SIG-M5 treated with dmso at 0.1 percent for 504 hours (cell line): ENCODE measurements at regions not wholly inside any gene's neighbourhood (a gene's known extent, or its start where the extent isn't known, plus 50 kb on each side); places are given as distances from the start of the nearest gene placed in this dataset.

ENCODE experiments used
- DNase-seq: peaks from one replicate; lab custom pipeline; 2025; ENCODE audit not compliant: unreplicated experiment; lab: John Stamatoyannopoulos, UW

DNA sequence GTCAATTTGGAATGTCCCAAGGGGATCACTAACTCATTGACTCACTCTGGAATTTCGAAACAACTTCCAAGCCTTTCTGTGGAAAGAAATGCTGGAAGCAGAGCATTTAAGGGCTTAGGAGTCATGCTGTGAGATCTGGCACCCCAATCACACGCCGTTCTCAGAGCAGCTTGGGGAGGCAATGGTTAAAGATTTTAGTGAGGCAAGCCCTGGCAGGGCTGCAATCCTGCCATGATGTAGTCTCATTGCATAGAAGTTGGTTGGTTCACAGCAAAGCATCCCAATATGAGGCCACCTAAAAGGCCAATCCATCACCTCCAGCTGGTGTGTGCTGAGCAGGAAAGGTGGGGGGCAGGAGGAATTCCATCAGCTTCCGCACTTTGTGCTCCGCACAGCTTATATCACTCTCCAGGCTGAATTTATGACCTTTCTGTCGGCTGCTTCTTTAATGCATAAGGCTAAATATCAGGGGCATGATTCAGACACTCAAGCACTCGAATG, 1043.9 kb upstream of the POU3F3 start:
- no peak for DNase-seq

DNA sequence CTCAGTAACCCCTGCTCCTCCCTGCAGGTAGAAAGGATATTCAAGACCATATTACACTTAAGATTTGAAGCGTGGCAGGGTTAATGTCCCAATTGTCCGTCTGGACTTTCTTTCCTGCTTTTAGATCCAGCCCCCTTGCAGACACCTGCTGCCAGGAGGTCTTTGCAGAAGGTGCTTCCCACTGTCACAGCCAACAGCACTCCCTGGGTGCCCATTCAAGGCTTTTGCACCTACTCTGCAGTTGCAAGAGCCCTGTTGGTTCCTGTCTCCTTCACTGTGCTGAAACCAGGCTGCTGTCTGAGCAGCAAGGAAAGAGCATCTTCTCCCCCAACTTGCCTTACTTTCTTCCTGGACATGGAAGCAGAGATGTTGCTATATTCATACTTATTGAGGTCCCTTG, 1043.0 kb upstream of the POU3F3 start:
- DNase-seq = no peak

DNA sequence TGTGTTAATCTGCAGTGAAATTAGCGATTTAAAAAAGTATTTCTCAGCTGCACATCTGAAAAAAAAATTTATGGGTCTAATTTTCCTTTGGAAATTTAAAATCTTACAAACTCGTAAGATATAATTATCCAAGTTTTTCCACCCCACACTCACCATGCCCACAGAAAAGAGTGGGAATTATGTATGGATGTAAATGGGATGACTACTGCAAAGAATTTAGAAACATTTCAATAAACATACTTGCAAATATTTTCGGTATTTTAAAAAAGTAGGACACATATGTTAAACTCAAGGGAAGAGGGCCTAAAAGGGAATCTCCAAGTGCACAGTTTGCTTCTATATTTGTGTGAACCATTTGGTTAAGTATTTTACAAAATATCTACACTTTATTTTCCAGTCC, 1039.9 kb upstream of the POU3F3 start:
- no peak for DNase-seq

DNA sequence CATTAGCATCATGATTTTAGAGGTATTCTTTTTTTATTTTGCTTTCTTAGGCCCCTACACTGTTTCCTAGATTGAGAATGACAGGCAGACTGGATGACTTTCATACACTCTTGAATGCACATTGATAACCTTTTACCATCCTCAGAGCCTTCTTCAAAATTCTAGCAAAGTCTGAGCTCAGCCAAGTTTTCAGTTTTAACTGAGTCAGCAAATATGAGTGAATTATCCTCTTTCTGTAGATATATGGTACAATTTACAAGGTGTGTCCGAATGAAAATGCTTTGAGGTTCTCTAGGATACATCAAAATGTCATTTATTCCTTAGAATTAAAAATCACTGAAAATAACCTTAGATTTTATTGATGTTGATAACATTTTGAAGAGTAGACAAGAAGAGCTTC, 1038.2 kb upstream of the POU3F3 start:
- no peak for DNase-seq

DNA sequence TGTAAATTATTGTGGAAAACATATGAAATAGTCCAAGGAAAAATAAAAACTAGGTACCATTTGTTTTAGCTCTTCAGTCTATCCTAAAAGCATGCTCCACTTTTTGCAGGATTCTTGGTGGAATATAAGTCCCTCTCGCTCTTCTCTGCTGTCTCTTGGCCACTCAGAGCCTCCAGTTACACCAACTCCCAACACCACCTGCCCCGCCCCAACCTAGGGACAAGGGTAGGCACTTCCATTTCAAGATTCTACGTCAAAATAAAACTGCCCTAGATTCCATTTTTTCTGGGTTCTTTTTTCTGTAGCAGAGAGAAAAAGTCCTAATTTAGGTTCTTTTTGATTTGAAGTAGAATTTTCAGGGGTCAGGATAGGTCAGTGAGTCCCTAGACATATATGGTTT, 1036.2 kb upstream of the POU3F3 start:
- no peak for DNase-seq

DNA sequence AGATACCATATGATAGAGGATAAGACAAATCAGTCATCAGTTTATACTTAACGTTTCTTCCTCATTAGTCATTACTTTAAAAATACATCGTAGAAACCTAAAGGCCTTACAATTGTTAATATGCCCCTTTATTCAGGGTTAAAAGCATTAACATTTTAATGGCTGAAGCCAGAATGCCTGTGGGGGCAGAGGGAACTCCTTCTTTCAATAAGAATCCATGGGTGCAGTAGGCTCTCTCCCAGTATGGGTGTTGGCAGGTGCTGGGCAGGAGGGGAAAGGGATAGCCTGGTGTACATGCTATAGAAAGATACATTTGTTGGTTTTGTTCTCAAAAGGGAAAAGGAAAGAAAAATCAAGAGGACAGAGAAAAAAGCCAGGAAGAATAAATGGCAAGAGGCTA, 1035.7 kb upstream of the POU3F3 start:
- no peak for DNase-seq

DNA sequence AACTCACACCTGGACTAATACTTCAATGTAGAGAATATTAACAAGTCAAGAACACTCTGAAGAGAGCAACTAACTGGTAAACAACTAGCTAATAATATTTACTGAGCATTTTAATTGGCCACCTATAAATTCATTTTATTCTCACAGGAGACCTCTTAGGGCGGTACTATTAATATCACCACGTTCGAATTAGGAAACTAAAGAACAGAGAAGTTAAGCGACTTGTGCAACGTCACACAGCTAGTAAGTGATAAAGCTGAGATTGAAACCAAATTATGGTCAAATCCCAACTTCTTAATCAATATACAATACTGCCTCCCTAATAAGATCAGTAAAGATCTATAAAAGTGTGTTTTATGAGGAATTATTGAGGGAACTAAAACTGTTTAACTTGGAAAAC, 1034.3 kb upstream of the POU3F3 start:
- no peak for DNase-seq

DNA sequence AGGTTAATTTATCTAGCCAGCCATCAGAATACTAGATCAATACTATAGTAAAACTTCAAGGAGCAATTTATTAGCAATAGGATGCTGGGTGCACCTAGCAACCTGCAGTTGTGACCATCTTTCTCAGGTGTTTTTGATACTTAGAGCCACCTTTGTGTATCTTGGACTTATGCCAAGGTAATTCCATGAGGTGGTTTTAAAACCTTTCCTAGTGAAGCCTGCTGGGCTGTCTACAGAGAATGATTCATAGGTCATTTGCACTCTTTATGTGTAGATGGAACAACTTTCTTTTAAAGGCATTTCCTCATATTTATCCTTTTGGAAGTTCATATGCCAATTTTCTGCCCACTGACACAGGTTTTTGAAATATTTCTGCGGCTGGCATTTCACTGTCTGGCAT, 1030.1 kb upstream of the POU3F3 start:
- DNase-seq = peak; percentile 41

DNA sequence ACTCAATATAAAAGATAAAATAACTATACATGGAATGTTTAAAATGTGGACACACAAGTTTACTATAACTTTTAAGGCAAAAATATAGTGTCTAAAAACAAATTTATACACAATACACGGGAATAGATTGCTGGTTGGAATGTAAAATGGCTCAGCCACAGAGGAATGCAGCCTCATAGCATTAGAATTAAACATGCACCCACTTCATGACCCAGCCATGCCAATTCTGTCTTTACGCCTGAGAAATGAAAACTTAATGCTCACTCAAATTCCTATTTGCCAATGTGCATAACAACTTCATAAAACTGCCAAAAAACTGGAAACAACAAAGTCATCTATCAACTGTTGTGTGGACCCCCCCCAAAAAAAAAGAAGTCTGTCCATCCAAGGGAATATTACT, 1006.6 kb upstream of the POU3F3 start:
- no peak for DNase-seq

DNA sequence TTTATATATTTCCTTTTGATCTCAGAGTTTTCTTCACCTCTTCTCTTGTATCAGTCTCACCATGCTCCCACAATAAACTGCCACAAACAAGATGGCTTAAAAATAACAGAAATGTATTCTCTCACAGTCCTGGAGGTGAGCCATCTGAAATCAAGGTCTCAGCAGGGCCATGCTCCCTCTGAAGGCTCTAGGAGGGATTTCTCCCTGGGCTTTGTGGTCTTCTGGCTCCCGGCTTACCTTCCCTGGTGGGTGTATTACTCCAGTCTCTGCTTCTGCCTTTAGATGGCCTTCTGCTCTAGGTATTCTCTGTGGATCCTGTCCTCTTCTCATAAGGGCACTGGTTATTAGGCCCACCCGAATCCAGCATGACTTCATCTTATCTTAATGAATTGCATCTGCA, 994.7 kb upstream of the POU3F3 start:
- no peak for DNase-seq

DNA sequence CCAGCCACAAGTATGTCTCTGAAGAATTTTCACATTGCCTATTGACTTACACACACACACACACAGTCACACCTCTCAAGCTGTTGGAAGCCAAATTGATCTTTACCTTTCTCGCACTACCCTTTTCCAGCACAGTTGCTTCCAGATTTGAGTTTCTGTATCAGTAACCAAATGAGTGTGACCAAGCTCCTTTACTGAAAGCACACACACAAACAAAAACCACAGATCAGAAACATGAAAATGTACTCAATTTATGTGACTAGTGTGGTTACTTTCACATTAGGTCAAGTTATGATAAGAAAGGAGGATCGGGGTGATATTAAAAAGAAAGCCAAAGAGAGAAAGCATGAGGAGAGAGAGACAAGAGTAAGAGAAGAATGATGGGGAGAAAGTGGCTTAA, 993.9 kb upstream of the POU3F3 start:
- no peak for DNase-seq

DNA sequence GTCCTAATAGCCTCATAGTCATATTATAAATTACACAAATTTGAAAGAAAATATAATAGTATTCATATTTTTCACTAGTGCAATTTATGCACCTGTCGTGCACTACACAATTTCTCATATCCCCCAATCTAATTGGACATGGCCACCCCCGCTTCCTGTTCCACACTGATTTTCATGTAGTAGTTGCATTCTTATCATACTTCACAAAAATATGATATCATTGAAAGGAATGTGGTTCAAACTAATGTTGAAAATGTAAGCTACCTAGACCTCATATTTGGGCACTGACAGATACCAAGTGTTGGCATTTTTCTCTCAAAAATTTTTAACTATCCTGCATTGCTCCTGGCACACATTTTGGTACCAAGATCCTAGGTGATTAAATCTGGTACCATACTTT, 985.5 kb upstream of the POU3F3 start:
- no peak for DNase-seq

DNA sequence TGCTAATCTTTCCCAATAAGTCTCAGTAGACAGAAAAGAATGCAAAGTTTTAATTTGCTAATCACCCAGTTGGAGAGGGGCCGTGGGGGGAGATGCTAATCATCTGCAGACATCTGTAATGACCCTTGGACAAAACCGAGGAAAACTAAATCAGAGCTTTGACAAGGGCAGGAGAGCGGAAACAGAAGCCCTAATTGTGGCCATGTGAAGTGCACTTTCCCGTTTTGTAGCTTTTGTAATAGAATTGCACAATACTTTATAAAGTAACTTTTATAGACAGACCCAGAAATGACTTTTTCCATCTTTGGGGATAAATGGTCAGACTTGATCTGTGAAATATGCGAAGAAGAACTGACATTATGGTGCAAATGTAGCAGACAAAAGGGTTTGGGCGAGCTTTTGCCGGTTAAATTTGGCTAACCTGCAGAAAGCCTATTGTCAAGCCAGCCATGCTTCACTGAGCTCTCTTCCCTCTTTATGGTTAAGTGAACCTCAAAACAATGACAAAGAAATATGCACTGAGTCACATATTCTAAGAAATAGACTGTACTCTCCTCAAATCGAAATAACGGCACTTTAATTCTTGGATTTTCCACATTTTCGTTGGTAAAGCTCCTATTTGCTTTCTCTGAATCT, 980.1 kb upstream of the POU3F3 start:
- no peak for DNase-seq

DNA sequence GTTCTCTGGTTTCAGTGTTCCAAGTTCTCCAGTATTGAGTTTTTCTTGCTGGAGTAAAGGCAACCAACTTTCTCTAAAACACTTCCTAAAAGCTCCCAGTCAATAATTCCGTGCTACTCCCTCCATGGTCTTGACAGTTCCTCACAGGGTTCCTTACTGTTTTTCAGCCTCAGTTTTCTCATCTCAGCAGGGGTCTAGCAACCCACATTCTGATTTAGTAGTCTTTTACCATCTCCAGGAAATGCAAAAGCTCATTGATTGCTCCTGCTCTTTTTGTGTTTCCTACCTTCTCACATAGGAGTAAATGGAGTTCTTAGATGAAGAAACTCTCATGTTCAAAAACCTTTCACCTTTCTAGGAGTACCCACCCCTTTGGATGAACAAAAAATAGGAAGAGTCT, 978.8 kb upstream of the POU3F3 start:
- no peak for DNase-seq

DNA sequence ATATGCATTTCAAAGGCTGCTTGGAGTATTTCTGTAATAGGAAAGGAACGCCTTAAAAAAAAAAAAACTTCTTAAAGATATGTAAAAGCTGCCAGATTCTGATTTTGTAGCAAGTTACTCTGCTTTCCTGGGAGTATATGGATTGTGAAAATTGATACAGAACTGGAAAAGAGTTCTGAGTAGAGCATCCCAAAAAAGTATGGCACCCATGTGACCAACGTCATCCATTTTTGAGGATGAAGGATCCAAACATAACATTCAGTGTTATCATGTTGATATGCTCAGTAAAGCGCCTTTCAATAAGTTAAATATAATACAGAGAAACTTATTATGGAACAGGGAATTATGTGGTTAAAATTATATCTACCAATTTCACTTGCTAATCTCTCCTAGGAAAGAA, 978.4 kb upstream of the POU3F3 start:
- DNase-seq = no peak

DNA sequence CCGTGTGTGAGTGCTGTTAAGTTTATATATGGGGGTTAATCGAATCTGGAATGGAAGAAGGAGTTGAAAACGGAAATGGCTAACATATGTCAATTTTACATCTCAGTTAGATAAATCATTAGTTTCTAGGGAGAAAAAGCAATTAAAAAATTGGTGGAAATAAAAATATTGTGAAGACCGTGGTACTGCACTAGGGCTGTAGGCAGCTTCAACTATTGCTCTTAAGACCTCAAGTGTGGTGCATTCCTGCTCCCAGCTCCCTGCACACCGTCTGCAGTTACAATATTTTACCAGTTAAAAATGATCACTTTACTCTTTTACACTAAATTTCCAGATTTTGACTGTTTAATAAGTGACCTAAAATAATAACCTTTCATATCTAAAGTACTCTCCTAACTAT, 977.3 kb upstream of the POU3F3 start:
- no peak for DNase-seq

DNA sequence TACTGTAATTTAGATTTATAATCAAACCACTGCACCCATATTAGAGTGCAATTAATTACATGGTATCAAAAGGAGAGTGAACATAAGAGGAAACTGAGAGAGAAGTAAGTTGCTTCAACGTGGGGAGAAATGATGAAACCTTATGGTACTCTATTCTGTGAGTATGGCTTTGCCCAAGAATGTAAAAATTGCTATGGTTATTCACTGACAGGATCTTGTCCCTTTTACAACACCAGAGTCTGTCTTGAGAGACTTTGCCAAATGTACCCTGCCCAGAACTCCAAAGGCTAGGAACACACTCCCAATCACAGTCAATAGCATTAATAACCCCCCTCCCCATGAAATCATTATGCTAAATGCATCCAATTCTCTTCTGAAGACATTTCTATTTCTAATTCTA, 974.8 kb upstream of the POU3F3 start:
- no peak for DNase-seq

DNA sequence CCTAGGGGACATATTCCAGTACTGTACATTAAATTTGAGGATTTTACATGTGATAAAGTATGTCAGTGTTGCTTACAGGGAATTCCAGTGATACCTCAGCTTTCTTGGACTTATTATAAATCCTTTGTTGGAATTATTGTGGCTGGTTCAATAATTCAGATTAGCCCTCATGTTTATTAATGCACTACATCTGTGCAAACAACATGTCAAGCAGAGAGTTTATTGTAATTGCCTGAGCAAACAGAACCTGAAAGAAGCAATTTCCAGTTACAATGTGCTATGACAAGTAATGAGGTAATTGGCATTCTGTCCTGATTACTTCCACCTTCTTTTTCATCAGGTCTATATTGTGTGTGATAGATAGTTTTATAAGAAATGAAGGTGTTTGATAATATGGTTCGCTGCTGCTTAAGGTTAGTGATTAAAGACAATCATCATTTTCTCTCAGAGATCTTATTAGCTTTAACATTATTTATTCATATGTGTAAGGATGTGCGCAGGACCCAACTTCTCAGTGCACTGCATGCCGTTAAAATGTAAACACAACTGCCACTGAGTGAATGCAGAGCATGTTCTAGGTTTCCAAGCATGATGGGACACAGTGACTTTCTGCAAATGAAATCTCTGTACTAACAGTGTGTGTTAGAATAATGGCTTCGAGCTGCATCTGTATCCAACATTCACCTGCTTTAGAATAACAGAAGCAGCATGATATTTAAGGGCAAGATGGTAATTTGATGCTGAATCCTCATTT, 973.7 kb upstream of the POU3F3 start:
- DNase-seq = no peak

DNA sequence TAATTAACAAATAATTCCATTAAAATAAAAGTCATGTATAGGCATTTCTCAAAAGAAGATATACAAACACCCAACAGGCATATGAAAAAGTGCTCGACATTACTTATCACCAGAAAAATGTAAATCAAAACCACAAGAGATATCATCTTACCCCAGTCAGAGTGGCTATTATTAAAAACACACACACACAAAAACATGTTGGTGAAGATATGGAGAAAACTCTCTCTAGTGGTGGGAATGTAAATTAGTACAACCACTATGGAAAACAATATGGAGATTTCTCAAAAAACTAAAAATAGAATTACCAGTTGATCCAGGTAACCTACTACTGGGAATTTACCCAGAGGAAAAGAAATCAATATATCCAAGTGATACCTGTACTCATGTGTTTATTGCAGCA, 966.3 kb upstream of the POU3F3 start:
- no peak for DNase-seq

DNA sequence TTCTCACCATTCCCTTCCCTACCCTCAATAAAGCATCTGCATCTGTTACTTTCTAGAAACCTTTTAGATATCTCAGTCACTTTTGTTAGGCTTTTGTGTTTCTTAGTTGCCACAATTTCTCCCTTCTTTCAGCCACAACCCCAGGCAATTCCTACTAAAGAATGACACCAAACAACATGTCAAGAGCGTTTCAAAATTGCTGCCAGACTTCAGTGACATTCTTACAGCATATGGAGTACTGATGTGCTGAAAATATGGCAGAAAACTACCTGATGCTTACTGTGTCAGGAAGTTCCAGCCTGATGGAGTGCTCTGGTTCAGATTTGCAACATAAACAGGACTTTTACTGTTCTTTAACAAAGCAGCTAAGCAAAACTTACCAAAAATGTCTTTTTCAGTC, 957.7 kb upstream of the POU3F3 start:
- DNase-seq = no peak

DNA sequence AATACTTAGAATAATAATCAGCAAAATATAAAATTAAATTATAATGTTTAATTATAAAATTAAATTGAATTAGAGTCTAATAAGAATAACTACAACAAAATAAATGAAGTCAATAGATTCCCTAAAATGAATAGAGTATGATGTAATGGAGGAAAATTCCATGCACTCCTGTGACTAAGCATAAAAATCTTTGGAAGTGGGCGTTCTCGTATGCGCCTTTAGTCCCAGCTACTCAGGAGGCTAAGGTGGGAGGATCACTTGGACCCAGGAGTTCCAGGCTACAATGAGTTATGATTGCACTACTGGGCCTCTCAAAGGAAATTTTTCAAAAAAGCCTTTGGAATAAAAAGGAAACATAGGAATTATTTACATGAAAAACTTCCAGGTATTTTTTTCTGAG, 955.4 kb upstream of the POU3F3 start:
- DNase-seq = no peak

DNA sequence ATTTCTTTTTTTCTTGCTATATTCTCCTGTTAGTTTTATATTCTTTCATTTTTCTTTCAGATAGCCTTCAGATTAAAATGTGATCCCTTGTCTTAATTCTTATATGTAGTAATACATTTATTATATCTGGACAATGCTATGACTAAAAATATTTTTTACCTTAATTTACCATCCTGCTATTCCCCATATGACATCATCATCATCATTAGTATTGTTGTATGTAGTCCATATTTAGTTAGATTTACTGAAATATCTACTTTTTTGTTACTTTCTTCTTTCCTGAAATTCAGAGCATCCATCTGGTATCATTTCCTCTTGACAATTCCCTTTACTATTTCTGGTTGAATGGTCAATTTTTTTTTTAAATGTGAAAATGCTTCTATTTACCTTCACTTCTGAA, 951.6 kb upstream of the POU3F3 start:
- DNase-seq = no peak

DNA sequence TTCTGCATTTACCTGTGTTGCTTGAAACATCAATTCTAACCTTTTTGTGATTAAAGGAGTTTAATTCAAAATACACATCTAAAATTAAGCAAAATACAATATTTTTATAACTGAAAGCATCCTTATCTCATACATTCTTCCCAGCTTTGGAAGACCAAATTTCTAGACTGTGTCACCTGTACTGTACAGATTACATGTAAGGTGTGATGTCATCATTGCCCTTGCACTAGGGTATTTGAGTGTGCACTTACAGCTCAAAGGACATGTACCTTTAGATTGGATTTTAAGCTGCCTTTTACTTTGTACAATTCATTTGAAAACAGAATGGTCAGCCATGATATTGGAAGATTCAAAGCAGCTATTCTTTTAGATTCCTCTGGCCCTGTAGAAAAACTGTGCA, 932.8 kb upstream of the POU3F3 start:
- DNase-seq = no peak
